Mesenchymal stem cell (in vitro differentiated cells and primary cell): ENCODE measurements at regions not wholly inside any gene's neighbourhood (a gene's known extent, or its start where the extent isn't known, plus 50 kb on each side); places are given as distances from the start of the nearest gene placed in this dataset.

Experiments
- DNase-seq: peaks from one replicate; pipeline ENCODE4 v3.0.0-alpha.2; 2013
- H2AFZ ChIP-seq: one replicate; pipeline ENCODE4 v1.6.1; 2013; ENCODE audit warnings: low read depth, mild to moderate bottlenecking, control low read depth, inconsistent platforms, low read length, moderate library complexity
- H2AK5ac ChIP-seq: 2 replicates; pipeline ENCODE4 v1.6.1; 2013; ENCODE audit warnings: low read length, moderate library complexity, mild to moderate bottlenecking, inconsistent platforms; ENCODE audit not compliant: severe bottlenecking
- H2BK120ac ChIP-seq: one replicate; pipeline ENCODE4 v1.6.1; 2013; ENCODE audit warnings: low read depth, mild to moderate bottlenecking, inconsistent platforms, low read length, moderate library complexity
- H2BK12ac ChIP-seq, 2 experiments: one replicate each; pipeline ENCODE4 v1.6.1; 2013; ENCODE audit warnings: inconsistent platforms in 2 of 2, low read length in 2 of 2, mild to moderate bottlenecking in 2 of 2, moderate library complexity in 2 of 2, control low read depth in 1 of 2
- H2BK15ac ChIP-seq: one replicate; pipeline ENCODE4 v1.6.1; 2013; ENCODE audit warnings: mild to moderate bottlenecking, low read depth, inconsistent platforms; ENCODE audit not compliant: poor library complexity, severe bottlenecking
- H2BK5ac ChIP-seq: 2 replicates; pipeline ENCODE4 v1.6.1; 2013; ENCODE audit warnings: low read depth, mild to moderate bottlenecking, low read length, control low read depth, inconsistent platforms; ENCODE audit not compliant: poor library complexity, severe bottlenecking
- H3K14ac ChIP-seq, 2 experiments: one replicate each; pipeline ENCODE4 v1.6.1; 2013; ENCODE audit warnings: inconsistent platforms in 2 of 2, low read length in 2 of 2, control low read depth in 1 of 2, mild to moderate bottlenecking in 1 of 2, moderate library complexity in 1 of 2
- H3K18ac ChIP-seq, 2 experiments: one replicate each; pipeline ENCODE4 v1.6.1; 2013; ENCODE audit warnings: inconsistent platforms in 2 of 2, low read length in 2 of 2, control low read depth in 1 of 2, low read depth in 1 of 2, mild to moderate bottlenecking in 1 of 2
- H3K23ac ChIP-seq, 2 experiments: one replicate each; pipeline ENCODE4 v1.6.1; 2013; ENCODE audit warnings: inconsistent platforms in 2 of 2, low read length in 2 of 2, mild to moderate bottlenecking in 2 of 2, moderate library complexity in 2 of 2, control low read depth in 1 of 2
- H3K27ac ChIP-seq: 2 replicates; pipeline ENCODE4 v1.5.1; 2013; ENCODE audit warnings: mild to moderate bottlenecking, moderate library complexity, low read length, control low read depth, inconsistent platforms; ENCODE audit not compliant: poor library complexity, severe bottlenecking
- H3K27me3 ChIP-seq, 2 experiments: 2 replicates each; pipeline versions ENCODE4 v1.6.1 to v1.7.0; 2013; ENCODE audit warnings: low read length in 2 of 2, mild to moderate bottlenecking in 2 of 2, moderate library complexity in 2 of 2, control low read depth in 1 of 2, inconsistent platforms in 1 of 2; ENCODE audit not compliant: control insufficient read depth in 1 of 2, insufficient read depth in 1 of 2
- H3K36me3 ChIP-seq, 2 experiments: 2 replicates each; pipeline versions ENCODE4 v1.6.1 to v1.7.0; 2013; ENCODE audit warnings: low read length in 2 of 2, control low read depth in 1 of 2, inconsistent platforms in 1 of 2, low read depth in 1 of 2, mild to moderate bottlenecking in 1 of 2; ENCODE audit not compliant: insufficient read depth in 2 of 2, control insufficient read depth in 1 of 2
- H3K4ac ChIP-seq, 2 experiments: one replicate each; pipeline ENCODE4 v1.6.1; 2013; ENCODE audit warnings: inconsistent platforms in 2 of 2, low read length in 2 of 2, mild to moderate bottlenecking in 2 of 2, moderate library complexity in 2 of 2, control low read depth in 1 of 2, low read depth in 1 of 2
- H3K4me1 ChIP-seq: 2 replicates; pipeline ENCODE4 v1.6.1; 2013; ENCODE audit warnings: low read depth, low read length, control low read depth; ENCODE audit not compliant: control insufficient read depth, insufficient read depth
- H3K4me2 ChIP-seq: 2 replicates; pipeline ENCODE4 v1.6.1; 2013; ENCODE audit warnings: low read length, mild to moderate bottlenecking, inconsistent platforms; ENCODE audit not compliant: poor library complexity, severe bottlenecking
- H3K4me3 ChIP-seq, 2 experiments: 2 replicates each; pipeline versions ENCODE4 v1.5.1 to v1.7.0; 2013; ENCODE audit warnings: low read length in 2 of 2, mild to moderate bottlenecking in 2 of 2, control low read depth in 1 of 2, low read depth in 1 of 2; ENCODE audit not compliant: insufficient read depth in 1 of 2
- H3K79me1 ChIP-seq: replicated peaks from 2 replicates; pipeline ENCODE4 v1.6.1; 2013; ENCODE audit warnings: mild to moderate bottlenecking, control low read depth, low read length, inconsistent platforms; ENCODE audit not compliant: poor library complexity, severe bottlenecking
- H3K9ac ChIP-seq: 2 replicates; pipeline ENCODE4 v1.7.0; 2013; ENCODE audit warnings: mild to moderate bottlenecking, low read length, moderate library complexity
- H3K9me3 ChIP-seq: 2 replicates; pipeline ENCODE4 v1.7.0; 2013; ENCODE audit warnings: mild to moderate bottlenecking, low read length; ENCODE audit not compliant: control insufficient read depth
- H4K8ac ChIP-seq: one replicate; pipeline ENCODE4 v1.6.1; 2013; ENCODE audit warnings: inconsistent platforms, mild to moderate bottlenecking, low read length, moderate library complexity
- H4K91ac ChIP-seq: one replicate; pipeline ENCODE4 v1.6.1; 2013; ENCODE audit warnings: mild to moderate bottlenecking, low read length, inconsistent platforms
- WGBS: methylation state at CpG from one replicate; pipeline ENCODE4 v1.1.7; 2013; ENCODE audit warnings: mixed read lengths; 5-methylcytosine and 5-hydroxymethylcytosine counted together

GRCh38 chr17:77398274-77398673 is 257.5 kb downstream of the SEC14L1 start:
- Histone ChIP-seq H3K36me3 (peaks cover 39 to 59% of the 10 kb centered on the region in 2 experiments), H3K9me3 (no peaks in the 10 kb centered on the region), H2AK5ac (no peak overlapping the region), H3K4me3 (no peak overlapping the region), H4K91ac (no peak overlapping the region), H2BK5ac (no peak overlapping the region), H3K9ac (no peak overlapping the region), H3K14ac (no peak overlapping the region), H2BK12ac (peak overlapping the region in 1 of 2 experiments; percentile 22), H3K4me1 (peaks cover 45% of the 10 kb centered on the region), H3K27ac (no peak overlapping the region), H3K27me3 (no peaks in the 10 kb centered on the region), H3K18ac (peak overlapping the region in 1 of 2 experiments; percentile 49), H2BK15ac (no peak overlapping the region), H3K4me2 (no peak overlapping the region), H4K8ac (no peak overlapping the region), H3K4ac (no peak overlapping the region), H3K23ac (no peak overlapping the region), H2AFZ (no peak overlapping the region), H3K79me1 (peaks cover 16% of the 10 kb centered on the region), H2BK120ac (no peak overlapping the region)
- WGBS = 96% methylated on average over 11 of the region's 11 CpGs
- no peak for DNase-seq

- Histone ChIP-seq H3K4me3 (no peak overlapping the region), H3K4me2 (no peak overlapping the region), H3K9me3 (no peaks in the 10 kb centered on the region), H3K23ac (no peak overlapping the region), H4K8ac (no peak overlapping the region), H3K14ac (no peak overlapping the region), H2BK12ac (no peak overlapping the region), H3K27me3 (no peaks in the 10 kb centered on the region), H2BK15ac (no peak overlapping the region), H3K9ac (no peak overlapping the region), H2BK5ac (no peak overlapping the region), H3K36me3 (peaks cover 47 to 58% of the 10 kb centered on the region in 2 experiments), H3K79me1 (peaks cover 16% of the 10 kb centered on the region), H2BK120ac (no peak overlapping the region), H2AK5ac (no peak overlapping the region), H3K4me1 (peaks cover 47% of the 10 kb centered on the region), H3K18ac (peak overlapping the region in 1 of 2 experiments; percentile 18), H3K4ac (no peak overlapping the region), H2AFZ (no peak overlapping the region), H3K27ac (no peak overlapping the region), H4K91ac (no peak overlapping the region)
- no peak for DNase-seq
- WGBS = 96% methylated on average over 16 of the region's 16 CpGs
Measured at GRCh38 chr17:77399319-77399957, 258.7 kb downstream of the SEC14L1 start.

- Histone ChIP-seq H3K18ac (peak overlapping the region in 1 of 2 experiments; percentile 74), H3K4me3 (no peak overlapping the region), H3K79me1 (peaks cover 16% of the 10 kb centered on the region), H2BK12ac (no peak overlapping the region), H3K4ac (no peak overlapping the region), H3K23ac (no peak overlapping the region), H4K8ac (peak overlapping the region; percentile 27), H3K4me1 (peaks cover 53% of the 10 kb centered on the region), H3K27me3 (no peaks in the 10 kb centered on the region), H2AK5ac (no peak overlapping the region), H4K91ac (peak overlapping the region; percentile 21), H3K9ac (no peak overlapping the region), H3K4me2 (no peak overlapping the region), H3K14ac (peak overlapping the region in 1 of 2 experiments; percentile 23), H2BK5ac (no peak overlapping the region), H2AFZ (no peak overlapping the region), H2BK120ac (no peak overlapping the region), H3K27ac (no peak overlapping the region), H3K36me3 (peaks cover 45 to 59% of the 10 kb centered on the region in 2 experiments), H2BK15ac (no peak overlapping the region), H3K9me3 (no peaks in the 10 kb centered on the region)
- DNase-seq = no peak
- WGBS = 75% methylated on average over 8 of the region's 8 CpGs
Measured at GRCh38 chr17:77400445-77400870, 259.7 kb downstream of the SEC14L1 start.

GRCh38 chr17:77402159-77402731 is 261.5 kb downstream of the SEC14L1 start:
- peaks cover 46 to 53% of the 10 kb centered on the region in 2 experiments for H3K36me3 ChIP-seq

More at GRCh38 chr17:77402159-77402731, 261.5 kb downstream of the SEC14L1 start:
- Histone ChIP-seq H3K9me3 (no peaks in the 10 kb centered on the region), H3K4ac (no peak overlapping the region), H3K4me1 (peaks cover 60% of the 10 kb centered on the region), H4K91ac (no peak overlapping the region), H3K27me3 (no peaks in the 10 kb centered on the region), H2BK12ac (no peak overlapping the region), H2BK120ac (no peak overlapping the region), H3K18ac (no peak overlapping the region), H3K79me1 (peaks cover 14% of the 10 kb centered on the region), H2BK5ac (no peak overlapping the region), H3K4me3 (no peak overlapping the region), H3K14ac (no peak overlapping the region), H3K4me2 (no peak overlapping the region), H2AFZ (no peak overlapping the region), H2AK5ac (no peak overlapping the region), H4K8ac (peak overlapping the region; percentile 20), H2BK15ac (no peak overlapping the region), H3K23ac (no peak overlapping the region), H3K27ac (no peak overlapping the region), H3K9ac (no peak overlapping the region)
- whole genome bisulfite sequencing = 92% methylated on average over 34 of the region's 34 CpGs
- DNase-seq = no peak
